ENCODE measurements at regions not wholly inside any gene's neighbourhood (a gene's known extent, or its start where the extent isn't known, plus 50 kb on each side); places are given as distances from the start of the nearest gene placed in this dataset.

DNA sequence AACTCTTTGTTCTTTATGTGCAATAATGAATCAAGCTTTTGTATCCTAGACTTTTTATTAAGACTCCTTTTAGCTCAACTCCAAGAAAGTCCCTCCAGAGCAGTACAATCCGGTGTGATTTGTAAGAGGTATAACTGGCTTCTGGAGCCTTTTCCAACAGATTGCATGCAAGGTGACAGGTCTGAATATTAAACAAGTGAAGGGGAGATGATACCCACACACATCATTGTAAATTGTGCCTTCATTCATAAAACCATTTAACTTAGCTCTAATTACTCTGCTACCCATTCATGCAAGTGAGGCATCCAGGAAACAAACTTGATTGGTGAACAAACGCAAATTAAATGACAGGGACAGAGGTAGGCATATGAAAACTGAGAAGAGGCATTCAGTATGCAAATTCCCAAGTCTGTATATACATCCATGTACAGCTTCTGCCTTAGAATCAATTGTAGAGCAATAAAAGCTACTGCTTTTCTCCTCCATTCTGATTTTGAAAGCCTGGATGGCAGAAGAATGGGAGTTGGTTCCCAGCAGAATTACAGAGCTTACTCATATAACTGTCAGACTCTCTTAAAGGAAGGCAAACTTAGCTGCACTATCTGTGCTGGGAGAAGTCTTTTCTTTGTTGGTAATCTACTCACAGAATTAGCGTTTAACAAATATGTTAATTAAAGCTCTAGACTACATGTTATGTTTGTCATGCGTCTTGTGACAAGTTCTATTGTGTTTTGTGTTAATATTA, 261.0 kb upstream of the CDH6 start:
- DNase-seq = no peak

DNA sequence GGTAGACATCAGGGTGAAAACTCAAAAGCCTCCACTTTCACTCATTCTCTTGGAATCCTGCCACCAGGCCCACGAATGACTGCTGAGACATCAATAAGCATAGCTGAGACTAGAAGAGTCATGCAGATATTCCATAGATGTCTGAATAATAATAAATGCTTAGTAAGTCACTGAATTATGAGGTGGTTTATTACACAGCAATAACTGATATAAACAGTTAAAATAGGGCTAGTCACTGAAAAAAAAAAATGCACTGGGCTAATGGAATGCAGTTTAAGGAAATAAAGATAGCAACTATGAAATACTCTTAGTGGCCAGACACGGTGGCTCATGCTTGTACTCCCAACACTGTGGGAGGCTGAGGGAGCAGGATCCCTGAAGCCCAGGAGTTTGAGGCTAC, 262.8 kb upstream of the CDH6 start:
- no peak for DNase-seq

DNA sequence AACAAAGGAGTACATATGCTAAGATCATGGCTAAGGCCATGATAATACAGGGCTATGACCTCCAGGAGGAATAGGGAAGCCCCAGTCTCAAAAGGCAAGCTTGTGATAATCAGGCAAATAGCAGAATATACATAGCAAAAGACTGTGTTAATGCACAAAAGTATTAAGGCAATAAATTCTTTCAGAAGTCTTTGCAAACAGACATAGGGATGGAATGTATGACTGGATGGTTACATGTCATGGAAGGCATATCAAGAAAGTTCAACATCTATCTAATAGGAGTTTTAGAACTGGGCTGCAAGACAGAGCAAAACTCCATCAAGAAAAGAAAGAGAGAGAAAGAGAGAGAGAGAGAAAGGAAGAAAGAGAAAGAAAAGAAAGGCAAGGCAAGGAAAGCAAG, 264.5 kb upstream of the CDH6 start:
- no peak for DNase-seq

GRCh38 chr5:30926218-30926617, 267.3 kb upstream of the CDH6 start:
- DNase-seq = no peak

DNA sequence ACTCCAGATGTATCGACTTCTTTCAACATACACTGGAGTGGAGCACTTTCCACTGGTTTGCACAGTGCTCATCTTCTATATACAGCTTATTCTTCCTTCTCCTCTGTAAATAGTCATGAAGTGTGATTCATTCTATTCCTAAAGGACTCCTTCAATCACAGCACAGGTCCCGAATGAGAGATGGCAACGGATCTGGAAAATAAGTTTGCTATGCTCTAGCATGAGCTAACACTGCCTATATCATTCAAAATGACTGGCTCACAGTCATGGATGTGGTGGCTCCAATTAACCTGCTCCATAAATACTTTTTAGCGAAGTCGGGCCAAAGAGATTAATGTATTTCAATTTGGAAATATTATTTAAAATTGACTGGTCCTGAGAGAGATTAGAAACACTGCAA, 272.1 kb upstream of the CDH6 start:
- DNase-seq = no peak

- no peak for DNase-seq
These were observed 275.3 kb upstream of the CDH6 start for GRCh38 chr5:30918171-30918570.

DNA sequence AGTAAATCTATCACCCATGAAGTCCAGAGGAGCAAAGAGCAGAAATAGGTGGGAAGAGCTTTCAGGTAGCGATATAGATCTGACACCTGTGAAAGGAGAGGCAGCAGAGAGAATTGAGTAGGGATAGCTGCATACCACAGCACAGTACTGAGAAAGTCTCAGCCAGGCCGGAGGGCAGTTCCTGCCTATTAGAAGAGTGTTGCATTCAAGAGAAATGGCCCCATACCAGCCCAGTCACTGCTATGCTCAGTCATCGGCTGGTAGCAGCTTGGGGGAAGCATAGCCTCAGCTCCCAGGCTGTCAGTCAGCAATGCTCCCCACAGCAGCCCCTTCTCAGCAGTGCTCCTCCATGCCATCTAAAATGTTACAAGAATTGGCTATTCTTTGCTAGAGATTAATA, 285.1 kb upstream of the CDH6 start:
- DNase-seq = no peak

DNA sequence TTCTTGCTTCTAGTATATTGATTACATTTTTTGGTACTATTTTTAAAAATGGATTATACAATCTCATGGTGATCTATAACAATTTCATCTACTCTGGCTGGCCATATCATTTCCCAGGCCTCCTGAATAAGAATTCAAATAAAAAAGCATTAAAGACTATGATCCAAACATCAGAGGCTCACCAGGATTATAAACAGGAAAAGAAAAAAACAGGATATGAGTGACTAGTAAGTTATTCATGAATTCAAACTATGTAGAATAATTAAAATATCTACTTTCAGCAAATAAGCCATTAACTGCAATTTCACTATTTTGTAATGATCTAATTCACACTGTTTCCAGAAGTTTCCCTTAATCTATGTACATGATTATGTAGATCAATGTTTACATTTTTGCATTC, 293.1 kb upstream of the CDH6 start:
- no peak for DNase-seq

DNA sequence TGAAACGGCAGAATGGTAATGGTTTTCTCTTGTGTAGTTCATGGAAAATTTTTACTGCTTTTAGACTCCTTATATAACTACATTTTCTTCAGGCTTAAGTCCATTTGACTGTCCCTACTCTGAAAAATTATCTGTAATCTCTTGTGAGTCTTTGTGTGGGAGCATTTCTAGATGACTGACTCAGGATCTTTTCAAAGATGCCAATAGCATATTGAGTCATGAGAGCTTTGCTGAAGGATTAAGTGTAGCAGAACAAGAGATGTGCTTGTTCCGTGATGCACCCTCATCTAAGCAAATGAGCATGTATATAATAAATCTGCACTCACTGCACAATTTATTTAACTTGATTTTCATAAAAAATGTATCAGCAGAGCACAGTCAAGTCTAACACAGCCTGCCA, 298.7 kb upstream of the CDH6 start:
- no peak for DNase-seq

DNA sequence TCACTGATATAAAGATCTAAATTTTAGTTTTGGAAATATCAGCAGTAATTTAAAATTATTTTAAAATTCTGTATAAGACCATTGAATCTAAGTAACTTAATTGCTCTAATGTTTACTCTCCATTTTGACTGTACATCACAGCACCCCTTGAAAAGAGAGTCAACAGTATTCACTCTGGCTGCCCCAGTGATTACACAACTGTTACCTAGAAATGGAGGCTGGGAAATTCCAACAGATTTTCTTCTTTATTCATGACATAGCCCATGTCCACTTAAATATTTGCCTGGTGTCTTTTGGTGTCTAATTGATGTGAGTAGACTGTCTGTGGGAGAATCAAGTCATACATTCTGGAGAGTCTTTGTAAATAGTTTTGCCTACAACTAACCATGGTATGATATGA, 301.8 kb upstream of the CDH6 start:
- no peak for DNase-seq

DNA sequence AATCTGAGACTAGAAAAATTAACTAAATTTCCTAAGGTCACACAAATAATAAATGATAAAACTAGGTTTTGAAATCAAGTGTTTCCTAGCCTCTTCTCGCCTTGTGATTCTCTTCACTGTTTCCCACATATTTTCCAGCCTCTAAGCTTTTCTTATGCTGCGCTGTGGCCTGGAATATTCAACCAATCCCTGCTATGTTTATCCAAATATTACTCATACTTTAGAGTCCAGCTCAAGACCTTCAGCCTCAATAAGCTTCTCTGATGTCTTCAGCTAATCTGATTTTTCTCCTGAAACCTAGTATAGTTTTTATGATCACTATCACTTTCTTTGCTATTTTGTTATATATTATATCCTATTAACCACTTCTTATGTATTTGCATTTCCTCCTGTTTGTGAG, 303.1 kb upstream of the CDH6 start:
- DNase-seq = no peak

GRCh38 chr5:30880514-30880913, 313.0 kb upstream of the CDH6 start:
- DNase-seq = no peak

GRCh38 chr5:30879887-30880286, 313.6 kb upstream of the CDH6 start:
- no peak for DNase-seq

DNA sequence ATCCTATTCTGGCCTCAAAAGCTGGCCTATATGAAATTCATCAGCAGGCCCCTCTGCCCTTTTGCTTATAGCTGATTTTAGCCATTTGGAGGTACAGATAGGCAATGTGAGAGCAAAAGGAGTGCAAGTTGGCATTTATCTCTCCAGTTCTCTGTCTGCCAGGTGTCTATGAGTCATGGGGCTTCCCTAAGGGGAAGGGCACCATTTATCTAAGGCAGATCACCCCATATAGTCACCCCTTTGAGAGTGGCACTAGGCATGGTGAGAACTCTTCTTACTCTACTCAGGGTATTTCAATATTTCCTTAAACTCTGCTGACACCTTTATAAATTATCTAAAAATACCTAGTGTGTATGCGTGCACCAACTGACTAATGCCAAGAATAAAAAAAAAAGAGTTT, 314.7 kb upstream of the CDH6 start:
- no peak for DNase-seq

- DNase-seq = no peak
These were observed 315.2 kb upstream of the CDH6 start for GRCh38 chr5:30878296-30878695.

GRCh38 chr5:30874241-30875034, 319.0 kb upstream of the CDH6 start:
- DNase-seq = no peak

- no peak for DNase-seq
These were observed 322.3 kb upstream of the CDH6 start for GRCh38 chr5:30871196-30871595.

DNA sequence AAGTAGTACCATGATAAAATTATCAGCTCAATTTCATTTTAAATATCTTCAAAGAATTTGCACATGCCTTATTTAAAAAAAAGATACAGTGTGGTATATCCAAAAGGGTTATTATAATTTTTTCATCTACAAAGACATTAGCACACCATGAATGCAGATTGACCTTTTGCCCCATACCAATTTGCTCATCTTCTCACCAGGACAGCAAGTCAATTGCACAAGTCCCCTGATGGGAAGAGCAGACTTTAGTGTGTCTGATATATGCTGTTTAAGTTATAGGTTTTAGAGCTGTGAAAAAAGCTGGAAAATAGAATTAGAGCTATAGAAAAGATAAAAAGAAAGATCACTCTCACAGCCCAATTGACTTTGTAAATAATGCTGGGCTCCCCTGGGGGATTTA, 325.8 kb upstream of the CDH6 start:
- DNase-seq = no peak

- DNase-seq = no peak
These were observed 327.3 kb upstream of the CDH6 start for GRCh38 chr5:30866142-30866541.

- no peak for DNase-seq
These were observed 337.2 kb upstream of the CDH6 start for GRCh38 chr5:30856242-30856641.

DNA sequence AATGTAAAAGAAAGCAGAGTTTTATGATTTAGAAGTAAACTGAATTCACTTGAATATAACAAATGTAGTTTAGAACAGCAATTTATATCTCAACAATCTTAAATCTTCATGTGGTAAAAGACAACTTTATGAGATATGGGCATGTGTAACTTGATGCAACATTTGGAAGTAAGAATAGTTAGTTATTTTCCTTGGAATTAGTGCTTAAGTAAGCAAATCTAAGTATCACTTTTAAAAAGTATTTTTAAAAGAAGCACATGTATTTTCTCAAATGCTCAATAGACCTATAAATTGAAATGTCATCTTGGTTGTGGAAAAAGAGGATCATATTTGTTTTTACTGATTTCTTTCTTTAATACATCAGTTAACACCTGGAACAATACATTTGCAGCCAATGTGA, 340.3 kb upstream of the CDH6 start:
- no peak for DNase-seq

- no peak for DNase-seq
These were observed 342.6 kb upstream of the CDH6 start for GRCh38 chr5:30850866-30851265.

GRCh38 chr5:30849931-30850710, 343.4 kb upstream of the CDH6 start:
- DNase-seq = no peak

DNA sequence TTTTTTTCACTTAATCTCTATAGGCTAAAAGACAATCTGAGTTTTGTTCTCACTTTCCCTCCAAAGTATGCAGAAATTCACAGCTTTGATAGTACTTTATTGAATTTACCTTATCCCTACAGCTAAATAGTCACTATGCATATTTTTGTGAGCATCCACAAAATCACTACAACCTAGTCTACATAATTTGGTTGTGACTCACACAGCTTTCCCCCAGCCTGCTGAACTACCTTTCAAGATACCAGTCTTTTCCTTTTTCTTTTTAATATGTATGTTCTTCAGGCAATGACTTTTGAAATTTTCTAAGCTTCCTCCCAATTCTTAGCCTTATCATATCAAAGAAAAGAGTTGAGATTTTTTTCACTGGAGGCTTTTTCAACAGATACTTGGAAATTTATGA, 347.3 kb upstream of the CDH6 start:
- DNase-seq = no peak
